H1 (cell line): ENCODE measurements at regions not wholly inside any gene's neighbourhood (a gene's known extent, or its start where the extent isn't known, plus 50 kb on each side); places are given as distances from the start of the nearest gene placed in this dataset.

ENCODE experiments used
- CTCF ChIA-PET: fragments of 300-600 bp; sonication (Branson Sonifier 250); formaldehyde crosslinking; loops from one replicate; lab custom pipeline; 2021; ENCODE audit not compliant: partially characterized antibody; lab: Charles Lee
- POLR2A ChIA-PET: fragments of 300-600 bp; sonication (Branson Sonifier 250); formaldehyde crosslinking; loops from one replicate; lab custom pipeline; 2021; ENCODE audit warnings: inconsistent platforms; ENCODE audit not compliant: partially characterized antibody; lab: Charles Lee
- DNase-seq, 2 experiments: peaks; one replicate each; pipeline versions ENCODE4 v3.0.0 to v3.0.0-alpha.2; 2010 to 2022; ENCODE audit warnings: low spot score in 2 of 2, low read depth in 1 of 2, mixed read lengths in 1 of 2
- FAIRE-seq: peaks from 2 replicates; lab custom pipeline; 2011; peaks lifted over from hg19 to GRCh38; lab: Jason Lieb, UNC
- H2AFZ ChIP-seq: 2 replicates; pipeline ENCODE4 v1.8.1; 2012; ENCODE audit warnings: low read length, inconsistent platforms
- H2AK5ac ChIP-seq: 2 replicates; pipeline ENCODE4 v1.6.1; 2013; ENCODE audit warnings: low read depth, low read length
- H2BK120ac ChIP-seq: replicated peaks from 2 replicates; pipeline ENCODE3; 2013; ENCODE audit warnings: low read depth, low read length, inconsistent platforms
- H2BK12ac ChIP-seq: 2 replicates; pipeline ENCODE4 v1.6.1; 2013; ENCODE audit warnings: low read depth, low read length
- H2BK15ac ChIP-seq: 2 replicates; pipeline ENCODE4 v1.6.1; 2013; ENCODE audit warnings: low read length
- H2BK20ac ChIP-seq: 2 replicates; pipeline ENCODE4 v1.6.1; 2013; ENCODE audit warnings: low read length
- H2BK5ac ChIP-seq: 2 replicates; pipeline ENCODE4 v1.6.1; 2013; ENCODE audit warnings: low read depth, low read length
- H3K14ac ChIP-seq: 2 replicates; pipeline ENCODE4 v1.6.1; 2013; ENCODE audit warnings: inconsistent platforms; ENCODE audit not compliant: insufficient read length
- H3K18ac ChIP-seq: 2 replicates; pipeline ENCODE4 v1.6.1; 2013; ENCODE audit warnings: low read length; ENCODE audit errors: extremely low read depth
- H3K23ac ChIP-seq: 2 replicates; pipeline ENCODE4 v1.6.1; 2013; ENCODE audit warnings: inconsistent platforms; ENCODE audit not compliant: insufficient read length
- H3K23me2 ChIP-seq: 2 replicates; pipeline ENCODE4 v1.6.1; 2013; ENCODE audit warnings: low read depth, low read length
- H3K27ac ChIP-seq: 2 replicates; pipeline ENCODE4 v1.6.1; 2011; ENCODE audit warnings: low read depth, low read length, inconsistent platforms
- H3K27me3 ChIP-seq, 4 experiments: replicated peaks in 1 of 4; 1 replicate in 1 of 4; 2 replicates in 3 of 4; pipeline versions ENCODE4 v1.6.1 to v1.8.1; 2011 to 2013; ENCODE audit warnings: low read length in 3 of 4, mild to moderate bottlenecking in 3 of 4, inconsistent platforms in 2 of 4, mixed read lengths in 2 of 4, moderate library complexity in 1 of 4; ENCODE audit not compliant: control insufficient read depth in 3 of 4, insufficient read depth in 3 of 4; ENCODE audit errors: extremely low read depth in 1 of 4
- H3K36me3 ChIP-seq, 4 experiments: 2 replicates each; pipeline versions ENCODE4 v1.6.1 to v1.8.1; 2011 to 2013; ENCODE audit warnings: mild to moderate bottlenecking in 4 of 4, low read length in 3 of 4, moderate library complexity in 2 of 4, control low read depth in 1 of 4, inconsistent platforms in 1 of 4; ENCODE audit not compliant: insufficient read depth in 4 of 4, control insufficient read depth in 2 of 4
- H3K4ac ChIP-seq: replicated peaks from 2 replicates; pipeline ENCODE3; 2013; ENCODE audit warnings: low read length, low read depth, mixed read lengths, inconsistent platforms; ENCODE audit not compliant: insufficient read length
- H3K4me1 ChIP-seq, 4 experiments: replicated peaks in 1 of 4; 1 replicate in 1 of 4; 2 replicates in 3 of 4; pipeline versions ENCODE4 v1.6.1 to v1.8.1; 2011 to 2013; ENCODE audit warnings: low read length in 3 of 4, inconsistent platforms in 2 of 4, mixed read lengths in 1 of 4; ENCODE audit not compliant: insufficient read depth in 4 of 4, control insufficient read depth in 3 of 4
- H3K4me2 ChIP-seq, 2 experiments: 2 replicates each; pipeline versions ENCODE4 v1.6.1 to v1.8.1; 2011 to 2013; ENCODE audit warnings: low read depth in 2 of 2, low read length in 2 of 2, control low read depth in 1 of 2, inconsistent platforms in 1 of 2, mild to moderate bottlenecking in 1 of 2; ENCODE audit not compliant: insufficient read depth in 1 of 2
- H3K4me3 ChIP-seq, 4 experiments: fragments of 200-600, 300-600 bp in 1 of 4; sonication (generic), shearing (Covaris generic), sonication (Bioruptor Twin) in 1 of 4; 2 replicates each; pipeline versions ENCODE4 v1.5.1 to v1.8.1; 2011 to 2016; ENCODE audit warnings: low read length in 4 of 4, low read depth in 3 of 4, control low read depth in 2 of 4, inconsistent platforms in 2 of 4, mild to moderate bottlenecking in 2 of 4, mixed read lengths in 1 of 4, moderate library complexity in 1 of 4; ENCODE audit not compliant: insufficient read depth in 2 of 4; ENCODE audit errors: extremely low read depth in 1 of 4
- H3K56ac ChIP-seq: replicated peaks from 2 replicates; pipeline ENCODE3; 2013; ENCODE audit warnings: low read depth, mild to moderate bottlenecking, mixed read lengths, low read length, inconsistent platforms; ENCODE audit not compliant: insufficient read length
- H3K79me1 ChIP-seq: 2 replicates; pipeline ENCODE4 v1.6.1; 2013; ENCODE audit warnings: low read depth, low read length, control low read depth
- H3K79me2 ChIP-seq, 2 experiments: 2 replicates each; pipeline versions ENCODE4 v1.6.1 to v1.8.1; 2012 to 2013; ENCODE audit warnings: low read length in 2 of 2, mild to moderate bottlenecking in 2 of 2, inconsistent platforms in 1 of 2; ENCODE audit not compliant: insufficient read depth in 2 of 2, control insufficient read depth in 1 of 2
- H3K9ac ChIP-seq, 4 experiments: replicated peaks in 1 of 4; 1 replicate in 1 of 4; 2 replicates in 3 of 4; pipeline versions ENCODE4 v1.6.1 to v1.8.1; 2011 to 2013; ENCODE audit warnings: low read depth in 3 of 4, low read length in 3 of 4, control low read depth in 2 of 4, mild to moderate bottlenecking in 2 of 4, moderate library complexity in 2 of 4, inconsistent platforms in 1 of 4; ENCODE audit errors: extremely low read depth in 1 of 4
- H3K9me3 ChIP-seq, 2 experiments: 2 replicates each; pipeline versions ENCODE4 v1.6.1 to v1.8.1; 2012 to 2013; ENCODE audit warnings: mild to moderate bottlenecking in 2 of 2, moderate library complexity in 2 of 2, control low read depth in 1 of 2, inconsistent platforms in 1 of 2, low read depth in 1 of 2, low read length in 1 of 2, mixed read lengths in 1 of 2; ENCODE audit not compliant: insufficient read depth in 2 of 2
- H4K20me1 ChIP-seq, 2 experiments: replicated peaks in 1 of 2; 2 replicates each; pipeline versions ENCODE3 to v1.8.1; 2011 to 2013; ENCODE audit warnings: inconsistent platforms in 2 of 2, low read length in 2 of 2, mild to moderate bottlenecking in 1 of 2; ENCODE audit not compliant: insufficient read depth in 2 of 2, control insufficient read depth in 1 of 2
- H4K5ac ChIP-seq: 2 replicates; pipeline ENCODE4 v1.6.1; 2013; ENCODE audit warnings: low read length, low read depth, mixed read lengths, inconsistent platforms; ENCODE audit not compliant: insufficient read length
- H4K8ac ChIP-seq: 2 replicates; pipeline ENCODE4 v1.8.0; 2013; ENCODE audit warnings: mild to moderate bottlenecking, moderate library complexity, low read length, inconsistent platforms; ENCODE audit not compliant: insufficient read depth; ENCODE audit errors: extremely low read depth
- H4K91ac ChIP-seq: replicated peaks from 2 replicates; pipeline ENCODE3; 2013; ENCODE audit warnings: low read length, mixed read lengths, inconsistent platforms; ENCODE audit not compliant: insufficient read length
- ASH2L ChIP-seq: fragments of 200-600, 300-600 bp; sonication (generic); IDR thresholded peaks from one replicate; pipeline ENCODE4 v1.7.1; 2017; ENCODE audit warnings: low read length
- CEBPB ChIP-seq: IDR thresholded peaks from 2 replicates; pipeline ENCODE4 v1.6.1; 2012; ENCODE audit warnings: low read depth, low read length
- JUN ChIP-seq: IDR thresholded peaks from 2 replicates; pipeline ENCODE4 v1.6.1; 2011; ENCODE audit warnings: low read depth, mild to moderate bottlenecking, improper control_type of control experiment, low read length
- KDM1A ChIP-seq: fragments of 200-600, 300-600 bp; sonication (generic); IDR thresholded peaks from 2 replicates; pipeline ENCODE4 v1.7.1; 2016; ENCODE audit warnings: mild to moderate bottlenecking, low read length, borderline replicate concordance
- POLR2AphosphoS5 ChIP-seq: IDR thresholded peaks from 2 replicates; pipeline ENCODE4 v1.6.1; 2011; ENCODE audit warnings: low read depth, low read length
- POU5F1 ChIP-seq: IDR thresholded peaks from 2 replicates; pipeline ENCODE4 v1.6.1; 2011; ENCODE audit warnings: low read depth, mild to moderate bottlenecking, low read length, moderate library complexity
- WGBS, 2 experiments: shearing (Covaris generic) in 1 of 2; methylation state at CpG; one replicate each; pipeline versions ENCODE4 v1.1.6 to v1.1.7; 2013 to 2015; ENCODE audit warnings: low lambda C conversion rate in 2 of 2, mixed read lengths in 2 of 2, inconsistent platforms in 1 of 2, low coverage in 1 of 2, missing lambda C conversion rate in 1 of 2; ENCODE audit not compliant: insufficient replicate concordance in 2 of 2, insufficient coverage in 1 of 2, insufficient read length in 1 of 2; ENCODE audit errors: extremely low coverage in 1 of 2, missing lambda C conversion rate in 1 of 2; 5-methylcytosine and 5-hydroxymethylcytosine counted together

DNA sequence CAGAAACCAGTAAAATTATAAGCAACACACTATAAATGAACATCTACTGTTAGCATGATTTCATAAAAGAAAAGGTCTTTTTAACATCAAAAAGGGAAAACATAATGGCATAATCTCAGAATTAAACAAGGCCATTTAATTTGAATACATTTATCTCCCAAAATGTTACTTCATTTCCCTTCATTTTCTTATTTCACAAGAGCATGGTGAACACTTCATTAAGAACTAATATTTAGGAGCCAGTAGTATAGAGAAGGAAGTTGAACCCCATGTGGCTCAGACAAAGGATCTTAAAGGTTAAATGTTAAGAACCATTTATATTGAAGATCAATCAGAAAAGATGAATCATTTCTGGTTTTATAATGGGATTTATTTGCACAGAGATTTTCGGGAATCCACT lies 981.7 kb downstream of the TTLL7 start:
- Histone ChIP-seq H3K4me3 (no peak overlapping the region), H3K23me2 (no peaks in the 10 kb centered on the region), H3K14ac (no peak overlapping the region), H3K27ac (no peak overlapping the region), H3K18ac (no peak overlapping the region), H3K79me1 (no peaks in the 10 kb centered on the region), H3K9me3 (peaks cover 0 to 4% of the 10 kb centered on the region in 2 experiments; a peak in 2 of 4 replicates), H3K4ac (no peak overlapping the region), H3K9ac (no peak overlapping the region), H3K4me1 (no peaks in the 10 kb centered on the region), H3K56ac (no peak overlapping the region), H4K5ac (no peak overlapping the region), H3K79me2 (no peaks in the 10 kb centered on the region), H3K23ac (no peak overlapping the region), H2BK5ac (no peak overlapping the region), H2BK12ac (no peak overlapping the region), H3K36me3 (peaks cover 0 to 3% (median 0%) of the 10 kb centered on the region in 4 experiments; a peak in 3 of 8 replicates), H2AK5ac (no peak overlapping the region), H2BK15ac (no peak overlapping the region), H3K27me3 (no peaks in the 10 kb centered on the region), H4K91ac (no peak overlapping the region), H3K4me2 (no peak overlapping the region), H2BK120ac (no peak overlapping the region), H2BK20ac (no peak overlapping the region), H2AFZ (no peak overlapping the region), H4K8ac (no peak overlapping the region), H4K20me1 (no peaks in the 10 kb centered on the region)
- FAIRE-seq (no peak), DNase-seq (no peak)
- CTCF ChIA-PET = no interaction called here
- POLR2A ChIA-PET = no interaction called here
- no peak for TF ChIP-seq POU5F1
- TF ChIP-seq POLR2AphosphoS5 = no peak
- TF ChIP-seq JUN = no peak
- no peak for TF ChIP-seq ASH2L
- no peak for TF ChIP-seq KDM1A
- no peak for TF ChIP-seq CEBPB
- WGBS, 2 experiments = 82% methylated on average over 1 of the region's 1 CpG; no CpG with 5 or more reads in 1 of the 2 experiments
